Mucosa of descending colon (tissue), 3 donors: ENCODE measurements at regions not wholly inside any gene's neighbourhood (a gene's known extent, or its start where the extent isn't known, plus 50 kb on each side); places are given as distances from the start of the nearest gene placed in this dataset.
"Not testable (repeated sequence)": the region's sequence is repeated elsewhere in the genome, so short reads cannot be mapped to it uniquely, and the experiment has no call there.

Source experiments
- ATAC-seq: fragments of 200-7000 bp; cut with Tn5 transposase; one replicate; pipeline ENCODE4 v1.9.1; 2020; ENCODE audit warnings: mild to moderate bottlenecking, moderate library complexity
- DNase-seq, 3 donors: peaks; one replicate each; pipeline ENCODE4 v3.0.0-alpha.2; 2020
- H3K36me3 ChIP-seq: fragments of 200-600 bp; one replicate; pipeline ENCODE4 v1.8.0; 2021; ENCODE audit warnings: low read depth, mild to moderate bottlenecking
- H3K4me1 ChIP-seq: fragments of 200-600 bp; one replicate; pipeline ENCODE4 v1.8.0; 2021; ENCODE audit warnings: low read depth, mild to moderate bottlenecking
- H3K4me3 ChIP-seq: fragments of 200-600 bp; one replicate; pipeline ENCODE4 v1.8.0; 2021; ENCODE audit warnings: mild to moderate bottlenecking
- H3K9me3 ChIP-seq: fragments of 200-600 bp; one replicate; pipeline ENCODE4 v1.8.0; 2021; ENCODE audit warnings: mild to moderate bottlenecking
- intact Hi-C, 2 donors: fragments of 100-400 bp; cut with DNase I in 1 of 2; cut with micrococcal nuclease in 1 of 2; formaldehyde crosslinking; loops; one replicate each; pipeline versions ENCODE4 v1.11.0 to v1.11.1; 2022; cut with DNase I, micrococcal nuclease
- TF ChIP-seq, protein P1 (sequence below): fragments of 200-600 bp; IDR thresholded peaks from one replicate; pipeline ENCODE4 v1.8.0; 2022; ENCODE audit warnings: antibody characterized with exemption, mild to moderate bottlenecking
- donor health status: DM: no; HTN: no; CAD: no; lungs with moderate emphysema.
- donor health status: DM: no; HTN: no; CAD: no.
- donor health status: DM: no; HTN: yes; CAD: no.

DNA sequence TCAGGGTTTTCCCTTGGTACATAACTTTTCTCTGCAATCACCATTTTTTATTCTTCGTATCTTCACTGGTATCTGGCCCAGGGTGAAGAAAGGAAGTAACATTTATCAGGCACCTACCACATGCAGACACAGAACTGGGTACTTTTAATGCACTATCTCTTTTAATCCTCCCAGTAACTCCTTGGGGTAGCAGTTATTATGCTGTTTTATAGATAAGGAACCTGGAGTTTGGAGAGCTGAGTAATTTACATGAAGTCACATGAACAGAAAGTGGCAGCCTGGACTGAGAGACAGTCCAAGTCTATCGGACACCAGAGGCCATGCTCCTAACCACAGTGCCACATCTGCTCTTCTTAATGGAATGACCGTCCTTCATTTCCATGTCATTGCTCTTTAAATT lies 117.1 kb upstream of the PODXL start:
- no peaks in the 10 kb centered on the region for H3K9me3 ChIP-seq
- intact Hi-C loops, result no loop called here
- TF ChIP-seq, protein P1, sequence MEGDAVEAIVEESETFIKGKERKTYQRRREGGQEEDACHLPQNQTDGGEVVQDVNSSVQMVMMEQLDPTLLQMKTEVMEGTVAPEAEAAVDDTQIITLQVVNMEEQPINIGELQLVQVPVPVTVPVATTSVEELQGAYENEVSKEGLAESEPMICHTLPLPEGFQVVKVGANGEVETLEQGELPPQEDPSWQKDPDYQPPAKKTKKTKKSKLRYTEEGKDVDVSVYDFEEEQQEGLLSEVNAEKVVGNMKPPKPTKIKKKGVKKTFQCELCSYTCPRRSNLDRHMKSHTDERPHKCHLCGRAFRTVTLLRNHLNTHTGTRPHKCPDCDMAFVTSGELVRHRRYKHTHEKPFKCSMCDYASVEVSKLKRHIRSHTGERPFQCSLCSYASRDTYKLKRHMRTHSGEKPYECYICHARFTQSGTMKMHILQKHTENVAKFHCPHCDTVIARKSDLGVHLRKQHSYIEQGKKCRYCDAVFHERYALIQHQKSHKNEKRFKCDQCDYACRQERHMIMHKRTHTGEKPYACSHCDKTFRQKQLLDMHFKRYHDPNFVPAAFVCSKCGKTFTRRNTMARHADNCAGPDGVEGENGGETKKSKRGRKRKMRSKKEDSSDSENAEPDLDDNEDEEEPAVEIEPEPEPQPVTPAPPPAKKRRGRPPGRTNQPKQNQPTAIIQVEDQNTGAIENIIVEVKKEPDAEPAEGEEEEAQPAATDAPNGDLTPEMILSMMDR, result no peak
- H3K4me3 ChIP-seq, result no peak overlapping the region
- no peak for ATAC-seq
- DNase-seq, result no peak
- H3K36me3 ChIP-seq, result no peaks in the 10 kb centered on the region
- H3K4me1 ChIP-seq, result no peaks in the 10 kb centered on the region

DNA sequence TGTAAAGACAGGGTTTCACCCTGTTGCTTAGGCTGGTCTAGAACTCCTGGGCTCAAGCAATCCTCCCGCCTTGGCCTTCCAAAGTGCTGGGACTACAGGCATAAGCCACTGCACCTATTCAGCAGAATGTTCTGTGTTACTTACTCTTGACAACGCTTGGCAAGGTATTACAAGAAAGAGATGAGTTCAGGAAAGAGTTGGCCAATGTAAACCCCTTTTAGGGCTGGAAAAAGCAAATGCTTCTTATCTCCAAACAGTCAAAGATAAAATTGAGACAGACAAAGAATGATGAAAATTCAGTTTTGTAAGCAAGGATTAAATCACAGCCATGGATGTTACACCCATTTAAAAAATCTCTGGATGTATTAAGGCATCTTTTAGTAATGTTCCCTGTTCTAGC lies 114.0 kb upstream of the PODXL start:
- H3K4me1 ChIP-seq, result no peaks in the 10 kb centered on the region
- TF ChIP-seq, protein P1, result no peak
- H3K36me3 ChIP-seq, result no peaks in the 10 kb centered on the region
- no peak overlapping the region for H3K4me3 ChIP-seq
- ATAC-seq, result no peak
- no peaks in the 10 kb centered on the region for H3K9me3 ChIP-seq
- intact Hi-C loops, result no loop called here
- DNase-seq, result no peak

DNA sequence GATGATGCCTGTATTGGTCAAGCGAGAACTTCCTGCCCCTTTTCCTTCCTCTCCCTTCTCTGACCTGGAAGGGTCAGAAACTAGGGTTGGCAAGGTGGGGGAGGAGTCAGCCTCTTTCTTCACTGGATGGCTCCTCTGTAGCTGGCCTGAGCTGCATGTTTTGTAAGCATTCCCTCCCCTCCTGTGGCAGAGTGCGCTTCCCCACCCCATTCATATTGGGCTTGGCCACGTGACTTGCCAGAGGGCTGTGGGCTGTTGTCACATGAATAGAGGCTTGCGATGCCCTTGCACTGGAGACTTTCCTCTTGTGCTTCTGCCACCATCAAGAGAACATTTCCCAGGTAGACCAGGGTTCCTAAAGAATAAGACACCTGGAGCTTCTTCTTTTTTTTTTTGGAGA lies 111.3 kb upstream of the PODXL start:
- intact Hi-C loops, result no loop called here
- ATAC-seq, result no peak

DNA sequence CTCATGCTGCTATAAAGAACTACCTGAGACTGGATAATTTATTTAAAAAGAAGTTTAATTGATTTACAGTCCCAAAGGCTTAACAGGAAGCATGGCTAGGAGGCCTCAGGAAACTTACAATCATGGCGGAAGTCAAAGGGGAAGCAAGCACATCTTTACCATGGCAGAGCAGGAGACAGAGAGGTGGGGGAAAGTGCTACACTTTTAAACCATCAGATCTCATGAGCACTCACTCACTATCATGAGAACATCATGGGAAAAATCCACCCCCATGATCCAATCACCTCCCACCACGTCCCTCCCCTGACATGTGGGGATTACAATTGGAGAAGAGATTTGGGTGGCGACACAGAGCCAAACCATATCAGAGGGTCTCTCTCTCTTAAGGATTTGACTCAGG lies 108.6 kb upstream of the PODXL start:
- intact Hi-C loops, result no loop called here
- no peak for ATAC-seq
- Histone ChIP-seq H3K36me3 (no peaks in the 10 kb centered on the region), H3K4me1 (no peaks in the 10 kb centered on the region), H3K4me3 (no peak overlapping the region), H3K9me3 (no peaks in the 10 kb centered on the region)
- no peak for DNase-seq
- TF ChIP-seq, protein P1, result no peak

More for the DNA sequence above, 111.3 kb upstream of the PODXL start:
- Histone ChIP-seq H3K36me3 (no peaks in the 10 kb centered on the region), H3K9me3 (no peaks in the 10 kb centered on the region), H3K4me3 (no peak overlapping the region), H3K4me1 (no peaks in the 10 kb centered on the region)
- TF ChIP-seq, protein P1, result no peak
- no peak for DNase-seq

DNA sequence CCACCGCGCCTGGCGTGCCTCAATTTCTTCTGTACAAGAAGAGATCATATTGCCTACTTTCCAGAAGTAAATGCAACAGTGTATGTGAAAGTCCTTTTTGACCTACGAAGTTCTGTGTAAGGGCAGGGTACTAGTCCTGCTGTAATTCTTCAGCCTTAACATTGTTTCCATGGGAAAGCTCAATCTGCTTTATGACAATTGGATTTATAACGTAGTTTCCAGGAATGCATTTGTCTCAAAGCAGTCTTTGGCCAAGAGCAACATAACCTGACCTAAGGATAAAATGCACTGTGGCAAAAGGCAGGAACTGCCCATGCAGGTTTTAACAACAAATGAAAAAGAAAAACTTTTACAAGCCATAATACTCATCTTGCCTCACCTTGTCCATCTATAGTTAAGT lies 108.1 kb upstream of the PODXL start:
- intact Hi-C loops, result no loop called here
- no peak for ATAC-seq
- Histone ChIP-seq H3K36me3 (no peaks in the 10 kb centered on the region), H3K4me3 (no peak overlapping the region), H3K4me1 (no peaks in the 10 kb centered on the region), H3K9me3 (no peaks in the 10 kb centered on the region)
- TF ChIP-seq, protein P1, result no peak
- no peak for DNase-seq

DNA sequence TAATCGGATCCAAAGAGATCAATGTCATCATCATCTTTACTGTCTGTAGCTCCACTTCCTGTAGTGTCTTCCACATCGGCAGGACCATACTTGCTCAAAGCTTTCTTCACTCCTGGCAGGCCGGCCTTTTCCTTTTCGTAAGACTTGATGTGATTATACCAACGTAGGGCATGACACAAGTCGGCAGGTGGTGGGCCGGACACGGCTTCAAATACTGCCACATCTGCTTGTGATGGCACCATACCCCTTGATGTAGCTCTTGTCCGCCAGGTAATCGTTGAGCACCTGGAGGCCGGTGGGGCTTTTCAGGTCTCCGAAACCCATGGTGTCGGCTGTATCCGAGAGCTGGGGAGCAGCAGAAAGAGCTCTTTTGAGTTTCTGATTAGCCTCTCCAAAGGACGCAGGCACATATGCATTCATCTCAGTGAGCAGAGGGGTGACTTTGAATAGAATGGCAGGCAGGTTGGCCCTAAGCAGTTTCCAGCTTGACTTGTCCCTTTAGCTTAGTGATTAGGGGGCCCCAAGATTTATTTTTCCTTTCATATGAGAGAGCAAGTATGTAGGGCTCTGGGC lies 106.0 kb upstream of the PODXL start:
- ATAC-seq, intact Hi-C loops, H3K4me3 ChIP-seq, H3K36me3 ChIP-seq, H3K4me1 ChIP-seq, H3K9me3 ChIP-seq, DNase-seq: not testable (repeated sequence)
